Nephron progenitor cell (in vitro differentiated cells): ENCODE measurements at regions not wholly inside any gene's neighbourhood (a gene's known extent, or its start where the extent isn't known, plus 50 kb on each side); places are given as distances from the start of the nearest gene placed in this dataset.
"Not testable (repeated sequence)": the region's sequence is repeated elsewhere in the genome, so short reads cannot be mapped to it uniquely, and the experiment has no call there.

Experiments
- DNase-seq: peaks from one replicate; pipeline ENCODE4 v3.0.0; 2021
- H3K27ac Mint-ChIP-seq: 2 replicates; pipeline ENCODE4 v1.8.0; 2021; ENCODE audit warnings: mild to moderate bottlenecking, moderate library complexity, mixed read lengths
- H3K27me3 Mint-ChIP-seq: 2 replicates; pipeline ENCODE4 v1.8.0; 2021; ENCODE audit warnings: mild to moderate bottlenecking, low read depth, mixed read lengths; ENCODE audit not compliant: poor library complexity
- H3K36me3 Mint-ChIP-seq: 2 replicates; pipeline ENCODE4 v1.8.0; 2021; ENCODE audit warnings: low read depth, mixed read lengths
- H3K4me1 Mint-ChIP-seq: 2 replicates; pipeline ENCODE4 v1.8.0; 2021; ENCODE audit warnings: mixed read lengths
- H3K4me3 Mint-ChIP-seq: 2 replicates; pipeline ENCODE4 v1.8.0; 2021; ENCODE audit warnings: mild to moderate bottlenecking, moderate library complexity, mixed read lengths
- H3K9me3 Mint-ChIP-seq: 2 replicates; pipeline ENCODE4 v1.8.0; 2021; ENCODE audit warnings: mild to moderate bottlenecking, moderate library complexity, mixed read lengths
- CTCF ChIP-seq: fragments of 200-600 bp; sonication (generic); IDR thresholded peaks from 2 replicates; pipeline ENCODE4 v1.5.0; 2021; ENCODE audit warnings: antibody characterized with exemption

- peaks cover 12% of the 10 kb centered on the region for H3K36me3 Mint-ChIP-seq
- DNase-seq = no peak
- H3K27me3 Mint-ChIP-seq = peaks cover 3% of the 10 kb centered on the region
- H3K9me3 Mint-ChIP-seq = peaks cover 9% of the 10 kb centered on the region
- no peak overlapping the region for H3K4me3 Mint-ChIP-seq
- TF ChIP-seq CTCF = no peak
- H3K4me1 Mint-ChIP-seq = peaks cover 39% of the 10 kb centered on the region
- H3K27ac Mint-ChIP-seq = no peak overlapping the region
Measured at GRCh38 chr10:15428681-15429080, 57.6 kb upstream of the FAM171A1 start.

GRCh38 chr10:15427843-15428414, 56.8 kb upstream of the FAM171A1 start:
- TF ChIP-seq CTCF = peak; percentile 68
- Mint-ChIP-seq H3K9me3 (peaks cover 13% of the 10 kb centered on the region), H3K27me3 (peaks cover 5% of the 10 kb centered on the region), H3K4me1 (peaks cover 39% of the 10 kb centered on the region), H3K27ac (no peak overlapping the region), H3K36me3 (peaks cover 16% of the 10 kb centered on the region), H3K4me3 (no peak overlapping the region)
- DNase-seq = no peak

- Mint-ChIP-seq H3K9me3 (peaks cover 19% of the 10 kb centered on the region), H3K27ac (no peak overlapping the region), H3K4me1 (peaks cover 26% of the 10 kb centered on the region), H3K36me3 (peaks cover 16% of the 10 kb centered on the region), H3K4me3 (no peak overlapping the region), H3K27me3 (peaks cover 4% of the 10 kb centered on the region)
- DNase-seq = no peak
- no peak for TF ChIP-seq CTCF
Measured at GRCh38 chr10:15426558-15426957, 55.5 kb upstream of the FAM171A1 start.

- Mint-ChIP-seq H3K36me3 (peaks cover 12% of the 10 kb centered on the region), H3K4me1 (peaks cover 21% of the 10 kb centered on the region), H3K4me3 (no peak overlapping the region), H3K27me3 (peaks cover 2% of the 10 kb centered on the region), H3K9me3 (peaks cover 18% of the 10 kb centered on the region), H3K27ac (no peak overlapping the region)
- no peak for TF ChIP-seq CTCF
- DNase-seq = no peak
Measured at GRCh38 chr10:15426115-15426514, 55.0 kb upstream of the FAM171A1 start.

- peaks cover 30% of the 10 kb centered on the region for H3K9me3 Mint-ChIP-seq
- H3K4me3 Mint-ChIP-seq = not testable (repeated sequence)
Measured at GRCh38 chr10:15421875-15422274, 50.8 kb upstream of the FAM171A1 start.

More at GRCh38 chr10:15421875-15422274, 50.8 kb upstream of the FAM171A1 start:
- H3K36me3 Mint-ChIP-seq = peaks cover 17% of the 10 kb centered on the region
- not testable (repeated sequence) for DNase-seq, H3K27me3 Mint-ChIP-seq, H3K4me1 Mint-ChIP-seq, H3K27ac Mint-ChIP-seq
